ENCODE measurements at regions not wholly inside any gene's neighbourhood (a gene's known extent, or its start where the extent isn't known, plus 50 kb on each side); places are given as distances from the start of the nearest gene placed in this dataset.

DNA sequence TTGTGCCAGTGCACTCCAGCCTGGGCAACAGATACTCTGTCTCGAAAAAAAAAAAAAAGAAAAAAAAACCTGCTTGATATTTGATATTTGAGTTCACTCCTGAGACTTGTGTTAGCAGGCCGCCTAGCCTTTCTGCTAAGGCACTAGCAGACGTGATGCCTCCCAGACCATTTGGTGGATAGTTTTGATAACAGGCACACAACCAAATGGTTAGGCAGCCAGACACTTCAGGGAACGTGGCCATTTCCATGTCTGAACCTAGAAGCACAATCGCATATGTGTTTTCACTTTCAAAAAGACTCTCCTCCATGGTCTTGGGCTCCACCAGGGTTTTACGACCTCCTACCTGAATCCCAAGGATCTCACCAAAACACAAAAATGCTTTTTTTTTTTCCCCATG, 1319.5 kb downstream of the BRINP3 start:
- in situ Hi-C loops (cut with MboI) = no loop called here
- Histone ChIP-seq H3K79me2 (ENCODE audit: insufficient read depth) (no peaks in the 10 kb centered on the region), H3K4me2 (ENCODE audit: unreplicated experiment) (no peak overlapping the region), H3K9me3 (ENCODE audit: low read depth) (peaks cover 4% of the 10 kb centered on the region), H4K20me1 (ENCODE audit: insufficient read depth) (no peaks in the 10 kb centered on the region), H2AFZ (no peak overlapping the region), H3K9me2 (ENCODE audit: insufficient read depth) (no peaks in the 10 kb centered on the region), H3F3A (ENCODE audit: insufficient read depth) (no peaks in the 10 kb centered on the region), H3K27ac (no peak overlapping the region), H3K4me1 (ENCODE audit: insufficient read depth) (no peaks in the 10 kb centered on the region), H3K36me3 (ENCODE audit: low read depth) (no peaks in the 10 kb centered on the region), H3K27me3 (replicated peaks; ENCODE audit: insufficient read depth) (no peaks in the 10 kb centered on the region), H3K9ac (no peak overlapping the region), H3K4me3 (no peak overlapping the region)
- TF ChIP-seq EZH2phosphoT487 (IDR thresholded peaks at IDR 0.05; ENCODE audit: insufficient read depth, low read depth) = no peak
- TF ChIP-seq EZH2 (IDR thresholded peaks at IDR 0.05; ENCODE audit: insufficient read depth, poor library complexity, severe bottlenecking) = no peak
- WGBS, 2 experiments (ENCODE audit: low coverage in 1 of 2, low lambda C conversion rate in 2 of 2, missing lambda C conversion rate in 2 of 2) = 22 to 27% methylated on average over 6 of the region's 6 CpGs
- DNase-seq = no peak

DNA sequence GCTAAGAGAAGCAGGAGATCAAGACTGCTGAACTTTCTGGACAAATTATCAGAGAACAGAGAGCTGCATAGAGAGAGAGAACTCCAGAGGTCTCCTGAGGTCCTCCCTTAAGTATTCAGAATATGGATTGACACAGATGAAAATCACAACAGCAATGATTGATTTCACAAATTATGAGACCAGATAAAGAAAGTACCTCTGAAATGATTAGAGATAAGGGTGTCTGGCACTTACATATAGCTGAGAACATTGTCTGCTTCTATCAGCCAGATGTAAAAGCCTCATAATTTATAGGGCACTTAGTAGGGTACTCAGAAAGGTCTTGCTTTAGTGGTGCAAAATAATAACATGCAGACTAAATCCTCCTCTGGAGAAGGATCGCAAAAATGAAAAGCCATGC, 1301.8 kb downstream of the BRINP3 start:
- Histone ChIP-seq H3K4me1 (ENCODE audit: insufficient read depth) (no peaks in the 10 kb centered on the region), H3K36me3 (ENCODE audit: low read depth) (no peaks in the 10 kb centered on the region), H3K79me2 (ENCODE audit: insufficient read depth) (no peaks in the 10 kb centered on the region), H2AFZ (no peak overlapping the region), H3K4me2 (ENCODE audit: unreplicated experiment) (no peak overlapping the region), H3K27ac (no peak overlapping the region), H3K9me3 (ENCODE audit: low read depth) (no peaks in the 10 kb centered on the region), H3K4me3 (no peak overlapping the region), H3K9me2 (ENCODE audit: insufficient read depth) (no peaks in the 10 kb centered on the region), H3K27me3 (replicated peaks; ENCODE audit: insufficient read depth) (no peaks in the 10 kb centered on the region), H3K9ac (no peak overlapping the region), H3F3A (ENCODE audit: insufficient read depth) (no peaks in the 10 kb centered on the region), H4K20me1 (ENCODE audit: insufficient read depth) (no peaks in the 10 kb centered on the region)
- 20 to 24% methylated on average over 1 of the region's 1 CpG for WGBS, 2 experiments (ENCODE audit: low coverage in 1 of 2, low lambda C conversion rate in 2 of 2, missing lambda C conversion rate in 2 of 2)
- TF ChIP-seq EZH2phosphoT487 (IDR thresholded peaks at IDR 0.05; ENCODE audit: insufficient read depth, low read depth) (no peak), EZH2 (IDR thresholded peaks at IDR 0.05; ENCODE audit: insufficient read depth, poor library complexity, severe bottlenecking) (no peak)
- in situ Hi-C loops (cut with MboI) = no loop called here
- no peak for DNase-seq

DNA sequence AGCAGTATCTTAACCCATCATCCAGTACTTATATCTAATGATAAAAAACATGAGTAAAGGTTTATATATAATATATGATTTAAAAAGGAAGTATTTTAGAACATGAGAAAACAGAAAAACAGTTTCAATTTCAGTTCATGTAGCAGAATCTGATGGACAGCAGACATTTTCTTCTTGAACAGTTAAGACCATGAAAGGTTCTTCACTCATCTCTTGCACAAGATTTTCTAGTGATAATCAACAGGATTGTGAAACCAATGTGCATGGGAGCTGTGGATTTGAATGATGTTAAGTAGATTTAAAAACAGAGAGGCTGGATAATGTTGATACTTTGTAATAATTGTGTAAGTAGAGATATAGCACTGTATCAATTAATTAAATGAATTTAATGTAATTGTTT, 1297.6 kb downstream of the BRINP3 start:
- Histone ChIP-seq H3K9me3 (ENCODE audit: low read depth) (no peaks in the 10 kb centered on the region), H3K27ac (no peak overlapping the region), H3K79me2 (ENCODE audit: insufficient read depth) (no peaks in the 10 kb centered on the region), H3K4me2 (ENCODE audit: unreplicated experiment) (no peak overlapping the region), H3K27me3 (replicated peaks; ENCODE audit: insufficient read depth) (no peaks in the 10 kb centered on the region), H3K4me3 (no peak overlapping the region), H4K20me1 (ENCODE audit: insufficient read depth) (no peaks in the 10 kb centered on the region), H2AFZ (no peak overlapping the region), H3K9me2 (ENCODE audit: insufficient read depth) (no peaks in the 10 kb centered on the region), H3K9ac (no peak overlapping the region), H3K36me3 (ENCODE audit: low read depth) (no peaks in the 10 kb centered on the region), H3F3A (ENCODE audit: insufficient read depth) (no peaks in the 10 kb centered on the region), H3K4me1 (ENCODE audit: insufficient read depth) (no peaks in the 10 kb centered on the region)
- in situ Hi-C loops (cut with MboI) = no loop called here
- TF ChIP-seq EZH2phosphoT487 (IDR thresholded peaks at IDR 0.05; ENCODE audit: insufficient read depth, low read depth) (no peak), EZH2 (IDR thresholded peaks at IDR 0.05; ENCODE audit: insufficient read depth, poor library complexity, severe bottlenecking) (no peak)
- DNase-seq = no peak

GRCh38 chr1:189185097-189185496, 1292.6 kb downstream of the BRINP3 start:
- Histone ChIP-seq H3K9me3 (ENCODE audit: low read depth) (no peaks in the 10 kb centered on the region), H4K20me1 (ENCODE audit: insufficient read depth) (no peaks in the 10 kb centered on the region), H3F3A (ENCODE audit: insufficient read depth) (no peaks in the 10 kb centered on the region), H3K4me1 (ENCODE audit: insufficient read depth) (no peaks in the 10 kb centered on the region), H2AFZ (no peak overlapping the region), H3K27ac (no peak overlapping the region), H3K4me2 (ENCODE audit: unreplicated experiment) (no peak overlapping the region), H3K9ac (no peak overlapping the region), H3K4me3 (no peak overlapping the region), H3K27me3 (replicated peaks; ENCODE audit: insufficient read depth) (no peaks in the 10 kb centered on the region), H3K36me3 (ENCODE audit: low read depth) (no peaks in the 10 kb centered on the region), H3K79me2 (ENCODE audit: insufficient read depth) (no peaks in the 10 kb centered on the region), H3K9me2 (ENCODE audit: insufficient read depth) (no peaks in the 10 kb centered on the region)
- WGBS, 2 experiments (ENCODE audit: low coverage in 1 of 2, low lambda C conversion rate in 2 of 2, missing lambda C conversion rate in 2 of 2) = 0 to 2% methylated on average over 2 of the region's 2 CpGs
- TF ChIP-seq EZH2phosphoT487 (IDR thresholded peaks at IDR 0.05; ENCODE audit: insufficient read depth, low read depth) (no peak), EZH2 (IDR thresholded peaks at IDR 0.05; ENCODE audit: insufficient read depth, poor library complexity, severe bottlenecking) (no peak)
- in situ Hi-C loops (cut with MboI) = no loop called here
- DNase-seq = no peak
